K562 (cell line): ENCODE measurements at regions not wholly inside any gene's neighbourhood (a gene's known extent, or its start where the extent isn't known, plus 50 kb on each side); places are given as distances from the start of the nearest gene placed in this dataset.

Experiments
- ATAC-seq: fragments of 200-7000 bp; cut with Tn5 transposase; 3 replicates; pipeline ENCODE4 v1.9.1; 2020; ENCODE audit warnings: moderate library complexity
- BruUV-seq: library from RNA; stranded (reverse); fragments of 400-500 nt; replicated peaks from 2 replicates; lab custom pipeline; 2021; lab: Mats Ljungman, UMichigan
- CTCF ChIA-PET: fragments of 300-600 bp; formaldehyde crosslinking; extraction: SDS; loops from one replicate; lab custom pipeline; 2021; ENCODE audit warnings: low intra/inter-chr PET ratio; lab: Yijun Ruan, JAX
- POLR2A ChIA-PET: fragments of 300-600, 350-650 bp; sonication (Branson Sonifier 250); formaldehyde crosslinking; extraction: SDS; loops from one replicate; lab custom pipeline; 2021; ENCODE audit warnings: antibody characterized with exemption, inconsistent platforms; lab: Yijun Ruan, JAX
- DNase-seq, 4 experiments: peaks; one replicate each; pipeline versions ENCODE4 v3.0.0 to v3.0.0-alpha.2; 2011 to 2018; ENCODE audit warnings: low spot score in 3 of 4, mixed read lengths in 3 of 4; ENCODE audit errors: extremely low read depth in 1 of 4
- FAIRE-seq: peaks from 2 replicates; lab custom pipeline; 2011; peaks lifted over from hg19 to GRCh38; lab: Jason Lieb, UNC
- H2AFZ ChIP-seq: 2 replicates; pipeline ENCODE4 v1.6.0; 2011; ENCODE audit warnings: low read depth, low read length, control low read depth, inconsistent platforms
- H3K27ac ChIP-seq: fragments of 200-600 bp; 3 replicates; pipeline ENCODE4 v1.8.0; 2011; ENCODE audit warnings: low read depth, mild to moderate bottlenecking, control low read depth, inconsistent platforms, low read length, moderate library complexity, mixed read lengths; ENCODE audit errors: extremely low read depth
- H3K27me3 ChIP-seq, 2 experiments: fragments of 300-600 bp in 1 of 2; 2 replicates in 1 of 2; 3 replicates in 1 of 2; pipeline versions ENCODE4 v1.6.0 to v1.8.0; 2011; ENCODE audit warnings: inconsistent platforms in 2 of 2, low read length in 2 of 2, mild to moderate bottlenecking in 1 of 2, mixed read lengths in 1 of 2, moderate library complexity in 1 of 2; ENCODE audit not compliant: control insufficient read depth in 2 of 2, insufficient read depth in 2 of 2
- H3K36me3 ChIP-seq: fragments of 300-600 bp; 3 replicates; pipeline ENCODE4 v1.8.0; 2011; ENCODE audit warnings: mild to moderate bottlenecking, low read length, inconsistent platforms; ENCODE audit not compliant: control insufficient read depth, insufficient read depth
- H3K4me1 ChIP-seq, 2 experiments: fragments of 200-600 bp in 1 of 2; replicated peaks in 1 of 2; 2 replicates in 1 of 2; 3 replicates in 1 of 2; pipeline versions ENCODE4 v1.5.1 to v1.8.0; 2011; ENCODE audit warnings: inconsistent platforms in 2 of 2, low read length in 2 of 2, mild to moderate bottlenecking in 1 of 2, mixed read lengths in 1 of 2, moderate library complexity in 1 of 2; ENCODE audit not compliant: control insufficient read depth in 2 of 2, insufficient read depth in 2 of 2
- H3K4me2 ChIP-seq: 2 replicates; pipeline ENCODE4 v1.6.1; 2011; ENCODE audit warnings: low read length, control low read depth, inconsistent platforms, mixed read lengths; ENCODE audit not compliant: insufficient read depth
- H3K4me3 ChIP-seq: fragments of 200-600 bp; sonication (generic), shearing (Covaris generic); 2 replicates; pipeline ENCODE4 v1.5.1; 2016; ENCODE audit warnings: control low read depth, inconsistent platforms
- H3K79me2 ChIP-seq: fragments of 200-600 bp; 3 replicates; pipeline ENCODE4 v1.8.0; 2011; ENCODE audit warnings: low read length, inconsistent platforms; ENCODE audit not compliant: control insufficient read depth, insufficient read depth
- H3K9ac ChIP-seq, 2 experiments: 2 replicates each; pipeline versions ENCODE4 v1.6.0 to v1.6.1; 2011; ENCODE audit warnings: low read depth in 2 of 2, low read length in 2 of 2, control low read depth in 1 of 2, inconsistent platforms in 1 of 2, mild to moderate bottlenecking in 1 of 2, mixed read lengths in 1 of 2; ENCODE audit not compliant: insufficient read depth in 1 of 2
- H3K9me1 ChIP-seq: one replicate; pipeline ENCODE4 v1.6.0; 2011; ENCODE audit warnings: inconsistent platforms, mild to moderate bottlenecking, low read length, moderate library complexity; ENCODE audit not compliant: control insufficient read depth, insufficient read depth
- H3K9me3 ChIP-seq: replicated peaks from 2 replicates; pipeline ENCODE4 v1.5.1; 2011; ENCODE audit warnings: low read depth, low read length, inconsistent platforms; ENCODE audit not compliant: control insufficient read depth, insufficient read depth
- H4K20me1 ChIP-seq: replicated peaks from 2 replicates; pipeline ENCODE4 v1.6.1; 2011; ENCODE audit warnings: low read length, inconsistent platforms, mixed read lengths; ENCODE audit not compliant: control insufficient read depth, insufficient read depth
- BDP1 ChIP-seq: IDR thresholded peaks from 3 replicates; pipeline ENCODE4 v1.6.1; 2011; ENCODE audit not compliant: insufficient read length, insufficient read depth
- HLTF ChIP-seq: fragments of 450-650 bp; IDR thresholded peaks from 2 replicates; pipeline ENCODE4 v1.6.1; 2016
- MCM3 ChIP-seq: fragments of 450-650 bp; IDR thresholded peaks from 2 replicates; pipeline ENCODE4 v1.6.1; 2016
- NKRF ChIP-seq: fragments of 450-650 bp; IDR thresholded peaks from 2 replicates; pipeline ENCODE4 v1.6.1; 2016; ENCODE audit warnings: borderline replicate concordance
- PPARD ChIP-seq: fragments of 250-450 bp; sonication (Bioruptor Pico); IDR thresholded peaks from 2 replicates; pipeline ENCODE4 v1.8.0; 2022; ENCODE audit warnings: inconsistent platforms, mild to moderate bottlenecking, moderate library complexity
- RBBP5 ChIP-seq: fragments of 200-600 bp; sonication (generic); IDR thresholded peaks from 2 replicates; pipeline ENCODE4 v1.6.1; 2012; ENCODE audit warnings: borderline replicate concordance, mild to moderate bottlenecking, low read length, control low read depth, inconsistent platforms; ENCODE audit not compliant: insufficient read depth, poor library complexity, severe bottlenecking
- TCF15 ChIP-seq: fragments of 250-450 bp; sonication (Bioruptor Pico); IDR thresholded peaks from 2 replicates; pipeline ENCODE4 v1.8.0; 2022; ENCODE audit warnings: moderate library complexity, mild to moderate bottlenecking, inconsistent platforms
- ZBED1 ChIP-seq: IDR thresholded peaks from 2 replicates; pipeline ENCODE4 v1.6.1; 2014
- ZBTB43 ChIP-seq: sonication (generic); formaldehyde crosslinking; IDR thresholded peaks from 2 replicates; pipeline ENCODE4 v1.8.0; 2023; ENCODE audit warnings: mild to moderate bottlenecking, missing genetic modification reagents
- ZFX ChIP-seq: sonication (generic); formaldehyde crosslinking; IDR thresholded peaks from 2 replicates; pipeline ENCODE4 v1.8.0; 2022; ENCODE audit warnings: mild to moderate bottlenecking, missing genetic modification reagents, moderate library complexity
- ZNF561 ChIP-seq: fragments of 450-650 bp; formaldehyde crosslinking; conservative IDR thresholded peaks from 2 replicates; pipeline ENCODE4 v1.4.0; 2020; ENCODE audit warnings: mild to moderate bottlenecking, moderate library complexity
- ZNF740 ChIP-seq, 3 experiments: fragments of 200-800 bp in 1 of 3; sonication (Bioruptor generic) in 1 of 3; sonication (generic) in 1 of 3; formaldehyde crosslinking in 1 of 3; IDR thresholded peaks; 2 replicates each; pipeline versions ENCODE4 v1.6.1 to v1.8.0; 2016 to 2022; ENCODE audit warnings: mild to moderate bottlenecking in 2 of 3, missing compliant biosample characterization in 2 of 3, missing genetic modification characterization in 2 of 3, missing genetic modification reagents in 1 of 3
- WGBS: fragments of 100-300 bp; shearing (Covaris generic); methylation state at CpG from one replicate; pipeline ENCODE4 v1.1.6; 2016; ENCODE audit warnings: low coverage, mixed read lengths; ENCODE audit not compliant: insufficient coverage; ENCODE audit errors: missing lambda C conversion rate; 5-methylcytosine and 5-hydroxymethylcytosine counted together
- in situ Hi-C: fragments of 300-500 bp; cut with MboI; formaldehyde crosslinking; loops from 4 replicates; pipeline ENCODE4 v1.15.0; 2018; ENCODE audit warnings: inconsistent platforms, mixed read lengths
- intact Hi-C: fragments of 100-400 bp; cut with micrococcal nuclease; formaldehyde crosslinking; loops from 2 replicates; pipeline ENCODE4 v1.14.2; 2022

- BruUV-seq = no TSS peak
- DNase-seq = no peak
- Histone ChIP-seq H3K4me1 (no peaks in the 10 kb centered on the region), H3K36me3 (no peaks in the 10 kb centered on the region), H3K27me3 (no peaks in the 10 kb centered on the region), H3K27ac (no peak overlapping the region), H3K4me2 (no peak overlapping the region), H4K20me1 (no peaks in the 10 kb centered on the region), H2AFZ (no peak overlapping the region), H3K9me3 (no peaks in the 10 kb centered on the region), H3K9me1 (no peaks in the 10 kb centered on the region), H3K9ac (no peak overlapping the region), H3K79me2 (no peaks in the 10 kb centered on the region), H3K4me3 (no peak overlapping the region)
- FAIRE-seq = no peak
- ChIA-PET POLR2A (no interaction called here), CTCF (no interaction called here)
- no peak for ATAC-seq
- 3% methylated on average over 5 of the region's 5 CpGs for WGBS
- in situ Hi-C loops = no loop called here
- intact Hi-C loops = no loop called here
- TF ChIP-seq ZBED1 (no peak), MCM3 (no peak), ZNF740 (CRISPR knock-in tag; IDR thresholded peaks at IDR 0.05) (no peak), ZNF740 (tag; IDR thresholded peaks at IDR 0.05) (no peak), RBBP5 (no peak), ZFX (CRISPR knock-in tag) (no peak)
Measured at GRCh38 chr1:5253036-5253435, 598.6 kb downstream of the AJAP1 start.

GRCh38 chr1:5250336-5250735 lies 595.9 kb downstream of the AJAP1 start:
- H3K79me2 ChIP-seq = no peaks in the 10 kb centered on the region
- no peak overlapping the region for H2AFZ ChIP-seq
- H3K9me3 ChIP-seq = no peaks in the 10 kb centered on the region
- no peaks in the 10 kb centered on the region for H3K9me1 ChIP-seq
- no peak overlapping the region for H3K4me3 ChIP-seq
- 0% methylated on average over 2 of the region's 2 CpGs for WGBS
- H3K27ac ChIP-seq = no peak overlapping the region
- DNase-seq = no peak
- intact Hi-C loops (no loop called here), in situ Hi-C loops (no loop called here)
- BruUV-seq = no TSS peak
- H3K4me1 ChIP-seq = no peaks in the 10 kb centered on the region
- H3K9ac ChIP-seq = no peak overlapping the region
- H3K36me3 ChIP-seq = no peaks in the 10 kb centered on the region
- H3K27me3 ChIP-seq = no peaks in the 10 kb centered on the region
- H4K20me1 ChIP-seq = no peaks in the 10 kb centered on the region
- ChIA-PET POLR2A (no interaction called here), CTCF (no interaction called here)
- no peak overlapping the region for H3K4me2 ChIP-seq
- no peak for FAIRE-seq
- no peak for ATAC-seq
- TF ChIP-seq ZNF561 (CRISPR knock-in tag) (no peak), NKRF (no peak), BDP1 (no peak), ZBTB43 (no peak), TCF15 (no peak), PPARD (CRISPR knock-in tag) (no peak), HLTF (no peak)
